Lower lobe of right lung (tissue), 2 donors: ENCODE measurements at regions not wholly inside any gene's neighbourhood (a gene's known extent, or its start where the extent isn't known, plus 50 kb on each side); places are given as distances from the start of the nearest gene placed in this dataset.
"Not testable (repeated sequence)": the region's sequence is repeated elsewhere in the genome, so short reads cannot be mapped to it uniquely, and the experiment has no call there.

ENCODE experiments used
- ATAC-seq, 2 donors: fragments of 200-7000 bp; cut with Tn5 transposase; one replicate each; pipeline ENCODE4 v1.9.1; 2020 to 2022; ENCODE audit warnings: mild to moderate bottlenecking in 2 of 2, moderate library complexity in 2 of 2
- DNase-seq: peaks from one replicate; pipeline ENCODE4 v3.0.0-alpha.2; 2020
- H3K27ac ChIP-seq: fragments of 200-600 bp; one replicate; pipeline ENCODE4 v1.8.0; 2022
- H3K27me3 ChIP-seq: fragments of 200-600 bp; one replicate; pipeline ENCODE4 v1.8.0; 2022; ENCODE audit warnings: low read depth
- H3K36me3 ChIP-seq: fragments of 200-600 bp; one replicate; pipeline ENCODE4 v1.8.0; 2022; ENCODE audit warnings: mild to moderate bottlenecking
- H3K4me1 ChIP-seq: fragments of 200-600 bp; one replicate; pipeline ENCODE4 v1.8.0; 2022
- H3K4me3 ChIP-seq: fragments of 200-600 bp; one replicate; pipeline ENCODE4 v1.8.0; 2022; ENCODE audit warnings: mild to moderate bottlenecking
- H3K9me3 ChIP-seq: fragments of 200-600 bp; one replicate; pipeline ENCODE4 v1.8.0; 2022
- CTCF ChIP-seq: fragments of 200-600 bp; IDR thresholded peaks from one replicate; pipeline ENCODE4 v1.8.0; 2022; ENCODE audit warnings: antibody characterized with exemption, mild to moderate bottlenecking
- intact Hi-C: fragments of 100-400 bp; cut with DNase I; formaldehyde crosslinking; loops from one replicate; pipeline ENCODE4 v1.11.0; 2022
- donor health status: DM: no; HTN: yes; CAD: no; lungs with severe emphysema.

GRCh38 chr4:120207021-120207420 lies 140.4 kb upstream of the MAD2L1 start:
- no peak for DNase-seq
- no peak for ATAC-seq
- TF ChIP-seq CTCF = no peak
- intact Hi-C loops = no loop called here
- H3K9me3 ChIP-seq = no peaks in the 10 kb centered on the region
- no peak overlapping the region for H3K27ac ChIP-seq
- H3K36me3 ChIP-seq = no peaks in the 10 kb centered on the region
- no peaks in the 10 kb centered on the region for H3K27me3 ChIP-seq
- no peak overlapping the region for H3K4me3 ChIP-seq
- H3K4me1 ChIP-seq = no peaks in the 10 kb centered on the region

- no peaks in the 10 kb centered on the region for H3K9me3 ChIP-seq
- no peaks in the 10 kb centered on the region for H3K36me3 ChIP-seq
- no peak for TF ChIP-seq CTCF
- H3K4me3 ChIP-seq = no peak overlapping the region
- intact Hi-C loops = no loop called here
- DNase-seq (no peak), ATAC-seq (no peak)
- no peaks in the 10 kb centered on the region for H3K27me3 ChIP-seq
- H3K27ac ChIP-seq = no peak overlapping the region
- H3K4me1 ChIP-seq = no peaks in the 10 kb centered on the region
Measured at GRCh38 chr4:120202222-120202621, 135.6 kb upstream of the MAD2L1 start.

GRCh38 chr4:120200573-120201110 lies 134.0 kb upstream of the MAD2L1 start:
- H3K4me1 ChIP-seq, H3K9me3 ChIP-seq, H3K27me3 ChIP-seq, H3K4me3 ChIP-seq, ATAC-seq, H3K27ac ChIP-seq, DNase-seq, intact Hi-C loops, H3K36me3 ChIP-seq: not testable (repeated sequence)

- ATAC-seq = no peak
- no peak overlapping the region for H3K4me3 ChIP-seq
- no peak for TF ChIP-seq CTCF
- no peaks in the 10 kb centered on the region for H3K4me1 ChIP-seq
- no peak overlapping the region for H3K27ac ChIP-seq
- no peaks in the 10 kb centered on the region for H3K27me3 ChIP-seq
- H3K36me3 ChIP-seq = no peaks in the 10 kb centered on the region
- no peaks in the 10 kb centered on the region for H3K9me3 ChIP-seq
- DNase-seq = no peak
- intact Hi-C loops = no loop called here
Measured at GRCh38 chr4:120198411-120198810, 131.8 kb upstream of the MAD2L1 start.

- H3K4me3 ChIP-seq = no peak overlapping the region
- TF ChIP-seq CTCF = no peak
- no peaks in the 10 kb centered on the region for H3K9me3 ChIP-seq
- no peak overlapping the region for H3K27ac ChIP-seq
- ATAC-seq = no peak
- no peaks in the 10 kb centered on the region for H3K4me1 ChIP-seq
- H3K27me3 ChIP-seq = no peaks in the 10 kb centered on the region
- H3K36me3 ChIP-seq = no peaks in the 10 kb centered on the region
- intact Hi-C loops = no loop called here
- DNase-seq = no peak
Measured at GRCh38 chr4:120177603-120178002, 111.0 kb upstream of the MAD2L1 start.

GRCh38 chr4:120175272-120175671 lies 108.6 kb upstream of the MAD2L1 start:
- DNase-seq = no peak
- ATAC-seq = no peak
- intact Hi-C loops = no loop called here
- Histone ChIP-seq H3K36me3 (no peaks in the 10 kb centered on the region), H3K4me3 (no peak overlapping the region), H3K4me1 (no peaks in the 10 kb centered on the region), H3K9me3 (no peaks in the 10 kb centered on the region), H3K27me3 (no peaks in the 10 kb centered on the region), H3K27ac (no peak overlapping the region)
- no peak for TF ChIP-seq CTCF
